Mesodermal cell (in vitro differentiated cells): ENCODE measurements at regions not wholly inside any gene's neighbourhood (a gene's known extent, or its start where the extent isn't known, plus 50 kb on each side); places are given as distances from the start of the nearest gene placed in this dataset.

Source experiments
- H3K27ac ChIP-seq: 2 replicates; pipeline ENCODE4 v1.7.0; 2013; ENCODE audit warnings: mild to moderate bottlenecking, low read depth, low read length, moderate library complexity; ENCODE audit not compliant: severe bottlenecking
- H3K36me3 ChIP-seq: 2 replicates; pipeline ENCODE4 v1.7.1; 2013; ENCODE audit warnings: mild to moderate bottlenecking, low read length, moderate library complexity; ENCODE audit not compliant: control insufficient read depth, insufficient read depth
- H3K4me1 ChIP-seq: one replicate; pipeline ENCODE4 v1.7.1; 2013; ENCODE audit warnings: mild to moderate bottlenecking, low read length; ENCODE audit not compliant: insufficient read depth, control insufficient read depth, poor library complexity, severe bottlenecking
- H3K4me3 ChIP-seq: 2 replicates; pipeline ENCODE4 v1.7.0; 2013; ENCODE audit warnings: low read length, control low read depth, mild to moderate bottlenecking; ENCODE audit not compliant: insufficient read depth, poor library complexity, severe bottlenecking; ENCODE audit errors: extremely low read depth
- H3K9me3 ChIP-seq: 2 replicates; pipeline ENCODE4 v1.7.1; 2013; ENCODE audit warnings: mild to moderate bottlenecking, low read length, moderate library complexity; ENCODE audit not compliant: control insufficient read depth
- WGBS, 2 experiments: methylation state at CpG; one replicate each; pipeline ENCODE4 v1.1.5; 2013; ENCODE audit warnings: missing lambda C conversion rate in 2 of 2; ENCODE audit not compliant: insufficient coverage in 2 of 2; 5-methylcytosine and 5-hydroxymethylcytosine counted together

GRCh38 chr16:48438414-48438813 is 53.2 kb upstream of the SIAH1 start:
- 85 to 91% methylated on average over 5 of the region's 5 CpGs for WGBS, 2 experiments
- H3K4me1 ChIP-seq, result no peaks in the 10 kb centered on the region
- no peaks in the 10 kb centered on the region for H3K9me3 ChIP-seq
- H3K36me3 ChIP-seq, result no peaks in the 10 kb centered on the region
- H3K4me3 ChIP-seq, result no peak overlapping the region
- no peak overlapping the region for H3K27ac ChIP-seq

GRCh38 chr16:48435906-48436305 is 50.7 kb upstream of the SIAH1 start:
- H3K4me3 ChIP-seq, result no peak overlapping the region
- 93 to 98% methylated on average over 5 to 6 of the region's 6 CpGs for WGBS, 2 experiments
- no peaks in the 10 kb centered on the region for H3K36me3 ChIP-seq
- no peaks in the 10 kb centered on the region for H3K4me1 ChIP-seq
- no peak overlapping the region for H3K27ac ChIP-seq
- H3K9me3 ChIP-seq, result no peaks in the 10 kb centered on the region

DNA sequence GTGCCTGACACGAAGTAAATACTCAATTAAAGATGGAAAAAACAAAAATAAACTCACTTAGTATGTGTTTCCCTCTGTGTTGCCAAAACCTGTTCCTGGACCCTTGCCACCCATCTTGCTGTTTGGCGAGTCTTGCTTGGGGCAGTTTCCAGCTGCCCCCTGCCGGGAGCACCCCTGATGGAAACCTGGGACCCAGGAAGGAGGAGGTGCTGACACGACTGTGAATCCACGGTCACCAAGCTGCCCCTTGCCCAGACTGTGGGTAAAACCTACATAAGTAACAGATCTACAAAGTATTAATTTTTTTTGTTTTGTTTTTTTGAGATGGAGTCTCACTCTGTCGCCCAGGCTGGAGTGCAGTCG is 50.1 kb upstream of the SIAH1 start:
- 87 to 88% methylated on average over 4 to 5 of the region's 7 CpGs for whole genome bisulfite sequencing, 2 experiments
- Histone ChIP-seq H3K36me3 (no peaks in the 10 kb centered on the region), H3K4me3 (no peak overlapping the region), H3K9me3 (no peaks in the 10 kb centered on the region), H3K27ac (no peak overlapping the region), H3K4me1 (no peaks in the 10 kb centered on the region)
